OCI-LY7 (cell line): ENCODE measurements at regions not wholly inside any gene's neighbourhood (a gene's known extent, or its start where the extent isn't known, plus 50 kb on each side); places are given as distances from the start of the nearest gene placed in this dataset.
"Not testable (repeated sequence)": the region's sequence is repeated elsewhere in the genome, so short reads cannot be mapped to it uniquely, and the experiment has no call there.

Experiments
- BruUV-seq: library from RNA; stranded (reverse); fragments of 400-500 nt; replicated peaks from 2 replicates; lab custom pipeline; 2021; lab: Mats Ljungman, UMichigan
- CTCF ChIA-PET: fragments of 300-600 bp; sonication (Branson Sonifier 250); formaldehyde crosslinking; loops from one replicate; lab custom pipeline; 2022; ENCODE audit warnings: antibody characterized with exemption; ENCODE audit not compliant: unreplicated experiment; lab: Charles Lee
- POLR2A ChIA-PET: fragments of 300-600 bp; sonication (Branson Sonifier 250); formaldehyde crosslinking; loops from one replicate; lab custom pipeline; 2022; ENCODE audit warnings: antibody characterized with exemption; lab: Charles Lee
- DNase-seq: peaks from one replicate; pipeline ENCODE4 v3.0.0-alpha.2; 2015; ENCODE audit warnings: low spot score
- H2AFZ ChIP-seq: fragments of 200-600 bp; sonication (generic), shearing (Covaris generic); 2 replicates; pipeline ENCODE4 v1.6.1; 2014; ENCODE audit warnings: mild to moderate bottlenecking, antibody characterized with exemption, low read length, moderate library complexity
- H3K27ac ChIP-seq: fragments of 200-600 bp; sonication (generic); 2 replicates; pipeline ENCODE4 v1.5.1; 2014; ENCODE audit warnings: mixed run types, low read depth, mild to moderate bottlenecking, moderate library complexity, low read length, inconsistent platforms; ENCODE audit not compliant: poor library complexity, severe bottlenecking
- H3K36me3 ChIP-seq: fragments of 200-600 bp; sonication (generic); 2 replicates; pipeline ENCODE4 v1.6.1; 2014; ENCODE audit warnings: mild to moderate bottlenecking, antibody characterized with exemption, low read length, moderate library complexity, mixed read lengths; ENCODE audit not compliant: insufficient read depth
- H3K4me1 ChIP-seq: fragments of 200-600 bp; sonication (generic); 2 replicates; pipeline ENCODE4 v1.5.1; 2014; ENCODE audit warnings: mild to moderate bottlenecking, low read length; ENCODE audit not compliant: insufficient read depth, poor library complexity, severe bottlenecking
- H3K4me2 ChIP-seq: fragments of 200-600 bp; sonication (generic); 2 replicates; pipeline ENCODE4 v1.6.1; 2014; ENCODE audit warnings: mild to moderate bottlenecking, low read length
- H3K4me3 ChIP-seq: fragments of 200-600 bp; sonication (generic); 2 replicates; pipeline ENCODE4 v1.5.1; 2014; ENCODE audit warnings: mild to moderate bottlenecking, low read depth, low read length; ENCODE audit not compliant: poor library complexity, severe bottlenecking
- H3K79me2 ChIP-seq: fragments of 200-600 bp; sonication (generic); 2 replicates; pipeline ENCODE4 v1.6.1; 2016; ENCODE audit warnings: low read depth, mild to moderate bottlenecking, low read length, moderate library complexity, mixed read lengths; ENCODE audit not compliant: insufficient read depth
- H3K9me2 ChIP-seq: fragments of 200-600 bp; sonication (generic); 2 replicates; pipeline ENCODE4 v1.6.1; 2016; ENCODE audit warnings: mild to moderate bottlenecking, low read length, mixed read lengths; ENCODE audit not compliant: insufficient read depth
- H3K9me3 ChIP-seq: fragments of 200-600 bp; sonication (generic); 2 replicates; pipeline ENCODE4 v1.6.1; 2014; ENCODE audit warnings: mild to moderate bottlenecking, mixed run types, low read length, mixed read lengths
- H4K20me1 ChIP-seq: fragments of 200-600 bp; sonication (generic); 2 replicates; pipeline ENCODE4 v1.6.1; 2014; ENCODE audit warnings: mild to moderate bottlenecking, antibody characterized with exemption, low read length, moderate library complexity, mixed read lengths; ENCODE audit not compliant: insufficient read depth
- CTCF ChIP-seq: fragments of 200-600 bp; sonication (generic); conservative IDR thresholded peaks from 2 replicates; pipeline ENCODE4 v1.5.1; 2014; ENCODE audit warnings: mild to moderate bottlenecking, antibody characterized with exemption, low read length, moderate library complexity, mixed read lengths
- EZH2phosphoT487 ChIP-seq: fragments of 200-600 bp; sonication (generic); IDR thresholded peaks from 2 replicates; pipeline ENCODE4 v1.6.1; 2018; ENCODE audit warnings: low read depth, borderline replicate concordance, mild to moderate bottlenecking, mixed run types, antibody characterized with exemption, low read length, moderate library complexity, mixed read lengths
- intact Hi-C: fragments of 100-400 bp; cut with micrococcal nuclease; formaldehyde crosslinking; loops from one replicate; pipeline ENCODE4 v1.10.0; 2022; ENCODE audit not compliant: unreplicated experiment

GRCh38 chr2:234898534-234899053 lies 53.2 kb upstream of the SH3BP4 start:
- H2AFZ ChIP-seq: no peak overlapping the region
- no TSS peak for BruUV-seq
- DNase-seq: no peak
- no peaks in the 10 kb centered on the region for H4K20me1 ChIP-seq
- no peak overlapping the region for H3K27ac ChIP-seq
- intact Hi-C loops: no loop called here
- ChIA-PET CTCF (no interaction called here), POLR2A (no interaction called here)
- no peak overlapping the region for H3K4me2 ChIP-seq
- no peaks in the 10 kb centered on the region for H3K9me2 ChIP-seq
- no peaks in the 10 kb centered on the region for H3K9me3 ChIP-seq
- H3K79me2 ChIP-seq: no peaks in the 10 kb centered on the region
- TF ChIP-seq CTCF (no peak), EZH2phosphoT487 (no peak)
- H3K4me3 ChIP-seq: no peak overlapping the region
- no peaks in the 10 kb centered on the region for H3K36me3 ChIP-seq
- H3K4me1 ChIP-seq: no peaks in the 10 kb centered on the region

- H3K4me1 ChIP-seq, BruUV-seq, H3K9me3 ChIP-seq, H3K9me2 ChIP-seq, DNase-seq, H3K4me3 ChIP-seq, H4K20me1 ChIP-seq, H3K79me2 ChIP-seq, H3K36me3 ChIP-seq, H3K4me2 ChIP-seq, H2AFZ ChIP-seq, H3K27ac ChIP-seq, CTCF ChIA-PET, intact Hi-C loops: not testable (repeated sequence)
- POLR2A ChIA-PET: interaction anchor here (1.3 kb wide), 1 partner anchor 27 kb away, joined by 3 read pairs; no protein-coding TSS in a partner anchor
These were observed 63.4 kb upstream of the SH3BP4 start for GRCh38 chr2:234888442-234888841.

- Histone ChIP-seq H3K27ac (no peak overlapping the region), H3K36me3 (no peaks in the 10 kb centered on the region), H3K9me2 (no peaks in the 10 kb centered on the region), H2AFZ (no peak overlapping the region), H3K4me1 (no peaks in the 10 kb centered on the region), H3K9me3 (no peaks in the 10 kb centered on the region), H3K4me3 (no peak overlapping the region), H3K4me2 (no peak overlapping the region), H3K79me2 (no peaks in the 10 kb centered on the region), H4K20me1 (no peaks in the 10 kb centered on the region)
- BruUV-seq: no TSS peak
- TF ChIP-seq CTCF (no peak), EZH2phosphoT487 (no peak)
- ChIA-PET CTCF (no interaction called here), POLR2A (interaction anchor here (1.3 kb wide), 1 partner anchor 25 kb away, joined by 3 read pairs; no protein-coding TSS in a partner anchor)
- intact Hi-C loops: no loop called here
- no peak for DNase-seq
These were observed 64.6 kb upstream of the SH3BP4 start for GRCh38 chr2:234887195-234887594.
